ENCODE measurements at regions not wholly inside any gene's neighbourhood (a gene's known extent, or its start where the extent isn't known, plus 50 kb on each side); places are given as distances from the start of the nearest gene placed in this dataset.

- Histone ChIP-seq H3K27me3 (no peaks in the 10 kb centered on the region), H3K27ac (no peak overlapping the region), H3K9me3 (no peaks in the 10 kb centered on the region), H3K4me3 (no peak overlapping the region), H3K36me3 (no peaks in the 10 kb centered on the region), H3K4me1 (no peaks in the 10 kb centered on the region)
- intact Hi-C loops (cut with DNase I), result no loop called here
- no peak for DNase-seq (ENCODE audit: low spot score in 2 of 2)
- TF ChIP-seq CTCF (IDR thresholded peaks at IDR 0.05), result no peak
Observed at GRCh38 chr11:92524542-92524941, 299.9 kb downstream of the FAT3 start.

- Histone ChIP-seq H3K36me3 (no peaks in the 10 kb centered on the region), H3K4me3 (peak overlapping the region in 1 of 2 donors; percentile 40), H3K27ac (peak overlapping the region; percentile 5 to 47), H3K9me3 (no peaks in the 10 kb centered on the region), H3K4me1 (no peaks in the 10 kb centered on the region), H3K27me3 (no peaks in the 10 kb centered on the region)
- TF ChIP-seq CTCF (IDR thresholded peaks at IDR 0.05), result no peak
- intact Hi-C loops (cut with DNase I), result no loop called here
- no peak for DNase-seq (ENCODE audit: low spot score in 2 of 2)
Observed at GRCh38 chr11:92527467-92527866, 302.8 kb downstream of the FAT3 start.

- Histone ChIP-seq H3K27ac (peak overlapping the region; percentile 5 to 47), H3K36me3 (no peaks in the 10 kb centered on the region), H3K9me3 (no peaks in the 10 kb centered on the region), H3K4me1 (no peaks in the 10 kb centered on the region), H3K27me3 (no peaks in the 10 kb centered on the region), H3K4me3 (peak overlapping the region in 1 of 2 donors; percentile 40)
- intact Hi-C loops (cut with DNase I), result no loop called here
- no peak for TF ChIP-seq CTCF (IDR thresholded peaks at IDR 0.05)
- no peak for DNase-seq (ENCODE audit: low spot score in 2 of 2)
Observed at GRCh38 chr11:92528001-92528400, 303.4 kb downstream of the FAT3 start.

GRCh38 chr11:92531065-92531739, 306.6 kb downstream of the FAT3 start:
- H3K27ac ChIP-seq, result no peak overlapping the region
- TF ChIP-seq CTCF (IDR thresholded peaks at IDR 0.05), result no peak

GRCh38 chr11:92533657-92534335, 309.2 kb downstream of the FAT3 start:
- Histone ChIP-seq H3K36me3 (no peaks in the 10 kb centered on the region), H3K27me3 (no peaks in the 10 kb centered on the region), H3K4me3 (no peak overlapping the region), H3K27ac (no peak overlapping the region), H3K4me1 (no peaks in the 10 kb centered on the region), H3K9me3 (no peaks in the 10 kb centered on the region)
- TF ChIP-seq CTCF (IDR thresholded peaks at IDR 0.05), result no peak
- no peak for DNase-seq (ENCODE audit: low spot score in 2 of 2)
- intact Hi-C loops (cut with DNase I), result no loop called here

More at GRCh38 chr11:92531065-92531739, 306.6 kb downstream of the FAT3 start:
- H3K36me3 ChIP-seq, result no peaks in the 10 kb centered on the region
- intact Hi-C loops (cut with DNase I), result no loop called here
- H3K27me3 ChIP-seq, result no peaks in the 10 kb centered on the region
- DNase-seq (ENCODE audit: low spot score in 2 of 2), result no peak
- no peak overlapping the region for H3K4me3 ChIP-seq
- H3K4me1 ChIP-seq, result no peaks in the 10 kb centered on the region
- no peaks in the 10 kb centered on the region for H3K9me3 ChIP-seq

All from ascending aorta (tissue), 2 donors.